ENCODE measurements at regions not wholly inside any gene's neighbourhood (a gene's known extent, or its start where the extent isn't known, plus 50 kb on each side); places are given as distances from the start of the nearest gene placed in this dataset.
A peak's percentile ranks its signal among the peaks of the same experiment; 100 is the strongest.

DNA sequence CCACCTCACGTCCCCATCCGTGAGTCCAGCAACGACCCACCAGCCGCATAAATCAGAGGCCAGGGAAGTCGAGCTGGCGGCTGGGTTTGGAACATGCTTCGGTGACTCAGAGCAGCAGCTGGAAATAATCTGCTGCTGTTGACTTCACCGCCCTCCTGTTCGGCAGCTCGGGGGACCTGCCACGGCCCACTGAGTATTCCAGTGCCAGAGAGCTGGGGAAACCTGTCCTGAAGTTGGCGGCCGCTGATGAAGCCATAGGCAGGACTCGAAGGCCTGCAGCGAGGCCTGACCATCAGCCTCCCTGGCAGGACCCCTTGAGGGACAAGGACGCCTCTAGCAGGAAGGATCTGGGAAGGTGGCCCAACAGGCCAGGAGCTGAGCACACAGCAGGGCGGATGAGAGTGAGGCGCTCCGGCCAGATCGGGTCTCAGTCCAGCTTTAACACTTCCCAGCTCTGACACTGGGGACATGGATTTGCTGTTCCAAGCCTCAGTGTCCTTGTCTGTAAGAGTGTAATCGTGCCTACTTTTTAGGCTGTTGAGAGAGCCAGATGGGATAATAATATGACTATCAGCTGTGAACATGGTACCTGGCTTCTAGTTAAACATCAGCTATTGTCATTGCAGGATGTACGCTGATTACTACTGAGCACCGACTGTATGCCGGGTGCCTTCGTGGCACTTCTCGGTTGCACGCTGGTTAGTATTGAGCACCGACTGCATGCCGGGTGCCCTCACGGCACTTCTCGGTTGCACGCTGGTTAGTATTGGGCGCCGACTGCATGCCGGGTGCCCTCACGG lies 50.4 kb upstream of the CIBAR2 start:
- Histone ChIP-seq H3K27ac (ENCODE audit: low read depth, low read length) (no peak overlapping the region), H3K9me3 (ENCODE audit: control insufficient read depth in 1 of 2, low read length in 2 of 2) (no peaks in the 10 kb centered on the region), H3K4me1 (ENCODE audit: control insufficient read depth in 1 of 2, insufficient read depth in 2 of 2, low read length in 2 of 2) (peaks cover 18 to 37% of the 10 kb centered on the region in 2 donors), H3K27me3 (ENCODE audit: control insufficient read depth in 1 of 2, insufficient read depth in 2 of 2, low read length in 2 of 2) (no peaks in the 10 kb centered on the region), H3K9ac (ENCODE audit: low read depth in 1 of 2, low read length in 2 of 2) (no peak overlapping the region), H3K36me3 (ENCODE audit: control insufficient read depth in 1 of 2, insufficient read depth in 2 of 2, low read length in 2 of 2) (no peaks in the 10 kb centered on the region), H3K4me3 (ENCODE audit: low read depth in 1 of 2, low read length in 2 of 2) (no peak overlapping the region)

DNA sequence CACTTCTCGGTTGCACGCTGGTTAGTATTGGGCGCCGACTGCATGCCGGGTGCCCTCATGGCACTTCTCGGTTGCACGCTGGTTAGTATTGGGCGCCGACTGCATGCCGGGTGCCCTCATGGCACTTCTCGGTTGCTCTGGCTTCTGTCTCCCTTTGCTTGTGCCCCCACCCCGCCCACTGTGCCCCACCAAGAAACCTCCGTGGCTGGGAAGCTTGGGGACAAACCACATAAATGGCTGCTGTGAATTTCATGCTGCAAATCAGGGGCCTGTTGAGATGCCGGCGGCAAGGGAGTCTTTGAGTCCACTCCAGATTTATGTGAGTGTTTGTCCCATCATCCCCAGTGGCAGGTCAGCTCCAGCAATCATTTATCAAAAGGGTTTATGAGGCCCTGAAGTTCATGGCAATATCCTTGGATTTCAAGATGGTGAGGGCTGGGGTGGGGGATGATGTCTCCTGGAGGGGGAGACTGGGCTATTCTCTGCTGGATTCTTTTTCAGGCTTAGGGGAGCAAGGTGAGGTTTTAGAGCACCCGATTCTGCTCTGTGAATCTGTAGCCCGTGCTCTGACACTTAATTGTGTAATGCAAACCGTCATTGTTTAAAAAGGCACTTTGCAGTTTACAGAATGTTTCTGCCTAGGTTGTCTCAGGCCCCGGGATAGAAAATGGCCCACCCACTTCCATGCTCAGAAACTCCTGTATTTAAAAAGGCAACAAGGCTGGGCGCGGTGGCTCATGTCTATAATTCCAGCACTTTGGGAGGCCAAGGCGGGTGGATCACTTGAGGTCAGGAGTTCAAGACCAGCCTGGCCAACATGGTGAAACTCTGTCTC lies 51.2 kb upstream of the CIBAR2 start:
- no peak overlapping the region for H3K4me3 ChIP-seq (ENCODE audit: low read depth in 1 of 2, low read length in 2 of 2)
- no peaks in the 10 kb centered on the region for H3K9me3 ChIP-seq (ENCODE audit: control insufficient read depth in 1 of 2, low read length in 2 of 2)
- peaks cover 18 to 39% of the 10 kb centered on the region in 2 donors for H3K4me1 ChIP-seq (ENCODE audit: control insufficient read depth in 1 of 2, insufficient read depth in 2 of 2, low read length in 2 of 2)
- H3K36me3 ChIP-seq (ENCODE audit: control insufficient read depth in 1 of 2, insufficient read depth in 2 of 2, low read length in 2 of 2), result no peaks in the 10 kb centered on the region
- H3K27me3 ChIP-seq (ENCODE audit: control insufficient read depth in 1 of 2, insufficient read depth in 2 of 2, low read length in 2 of 2), result peaks cover 0 to 3% of the 10 kb centered on the region in 2 donors
- H3K27ac ChIP-seq (ENCODE audit: low read depth, low read length), result no peak overlapping the region
- H3K9ac ChIP-seq (ENCODE audit: low read depth in 1 of 2, low read length in 2 of 2), result no peak overlapping the region

DNA sequence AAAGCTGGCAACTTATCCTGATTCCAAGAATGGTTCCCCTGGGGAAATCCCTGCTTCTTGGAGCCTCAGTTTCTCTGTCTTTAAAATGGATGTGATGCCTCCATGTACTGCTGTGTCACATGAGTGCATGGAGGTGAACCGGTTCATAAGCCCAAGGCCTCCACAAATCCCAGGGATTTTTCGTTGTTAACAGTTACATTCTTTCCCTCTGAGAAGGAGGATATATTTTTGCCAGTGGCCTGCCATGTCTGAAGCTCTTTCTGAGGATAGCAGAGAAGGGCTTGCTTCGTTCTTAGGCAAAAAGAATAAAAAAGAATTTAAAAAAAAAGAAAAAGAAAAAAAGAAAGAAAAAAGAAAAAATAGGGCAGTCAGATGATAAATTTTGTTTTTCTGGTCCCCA lies 52.2 kb upstream of the CIBAR2 start:
- Histone ChIP-seq H3K9me3 (ENCODE audit: control insufficient read depth in 1 of 2, low read length in 2 of 2) (no peaks in the 10 kb centered on the region), H3K4me3 (ENCODE audit: low read depth in 1 of 2, low read length in 2 of 2) (no peak overlapping the region), H3K27ac (ENCODE audit: low read depth, low read length) (no peak overlapping the region), H3K36me3 (ENCODE audit: control insufficient read depth in 1 of 2, insufficient read depth in 2 of 2, low read length in 2 of 2) (no peaks in the 10 kb centered on the region), H3K9ac (ENCODE audit: low read depth in 1 of 2, low read length in 2 of 2) (no peak overlapping the region), H3K4me1 (ENCODE audit: control insufficient read depth in 1 of 2, insufficient read depth in 2 of 2, low read length in 2 of 2) (peaks cover 18 to 35% of the 10 kb centered on the region in 2 donors), H3K27me3 (ENCODE audit: control insufficient read depth in 1 of 2, insufficient read depth in 2 of 2, low read length in 2 of 2) (peaks cover 0 to 4% of the 10 kb centered on the region in 2 donors)

DNA sequence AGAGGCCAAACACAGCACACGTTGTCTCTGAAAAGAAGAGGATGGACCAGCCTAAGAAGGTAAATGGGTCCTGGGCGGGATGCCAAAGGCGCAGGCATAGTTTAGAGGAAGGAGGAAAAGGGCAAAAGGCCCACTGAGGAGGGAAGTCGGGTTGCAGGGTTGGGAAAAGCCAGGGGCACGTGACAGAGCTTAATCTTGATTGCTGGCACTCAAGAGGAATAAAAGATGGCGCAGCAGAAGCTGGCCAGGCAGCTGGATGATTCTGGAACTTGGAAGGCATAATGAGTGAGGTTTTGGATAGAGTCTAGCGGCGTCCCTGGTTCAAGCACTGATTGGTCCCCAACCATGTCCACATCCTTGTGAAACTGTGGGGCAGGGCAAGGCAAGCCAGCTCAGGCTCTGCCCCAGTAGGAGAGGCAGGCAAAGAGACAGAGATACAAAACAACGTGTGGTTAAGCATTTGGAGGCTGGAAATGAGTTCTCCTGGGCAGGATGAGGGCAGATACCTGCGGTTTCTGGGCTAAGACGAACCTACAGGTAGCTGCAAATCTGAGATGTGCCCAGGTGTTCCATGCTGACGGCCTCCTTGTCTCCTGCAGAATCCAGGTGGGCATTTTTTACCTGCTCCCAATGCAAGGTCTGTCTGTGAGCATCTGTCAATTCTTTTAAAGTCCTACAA lies 52.7 kb upstream of the CIBAR2 start:
- Histone ChIP-seq H3K4me1 (ENCODE audit: control insufficient read depth in 1 of 2, insufficient read depth in 2 of 2, low read length in 2 of 2) (peaks cover 18 to 33% of the 10 kb centered on the region in 2 donors), H3K27me3 (ENCODE audit: control insufficient read depth in 1 of 2, insufficient read depth in 2 of 2, low read length in 2 of 2) (peaks cover 0 to 4% of the 10 kb centered on the region in 2 donors), H3K27ac (ENCODE audit: low read depth, low read length) (no peak overlapping the region), H3K9ac (ENCODE audit: low read depth in 1 of 2, low read length in 2 of 2) (no peak overlapping the region), H3K36me3 (ENCODE audit: control insufficient read depth in 1 of 2, insufficient read depth in 2 of 2, low read length in 2 of 2) (no peaks in the 10 kb centered on the region), H3K4me3 (ENCODE audit: low read depth in 1 of 2, low read length in 2 of 2) (no peak overlapping the region), H3K9me3 (ENCODE audit: control insufficient read depth in 1 of 2, low read length in 2 of 2) (no peaks in the 10 kb centered on the region)

DNA sequence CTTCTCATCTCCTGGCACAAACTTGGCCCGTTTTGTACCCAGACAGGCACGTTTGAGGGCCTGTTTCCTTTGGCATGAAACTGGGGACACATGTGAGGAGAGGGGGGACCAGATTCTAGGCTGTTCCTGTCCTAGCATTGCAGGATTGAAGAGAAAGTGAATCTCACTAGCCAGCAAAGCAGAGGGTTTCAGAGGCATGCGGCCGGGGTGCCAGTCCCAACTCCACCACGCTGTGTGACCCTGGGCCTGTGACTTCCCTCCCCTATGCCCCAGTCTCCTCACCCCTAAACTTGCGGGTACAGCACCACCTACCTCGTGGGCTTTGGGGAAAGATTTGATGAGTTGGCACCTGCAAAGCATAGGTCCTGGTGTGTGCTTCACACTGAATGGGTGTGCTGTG lies 53.5 kb upstream of the CIBAR2 start:
- Histone ChIP-seq H3K9ac (ENCODE audit: low read depth in 1 of 2, low read length in 2 of 2) (no peak overlapping the region), H3K4me3 (ENCODE audit: low read depth in 1 of 2, low read length in 2 of 2) (no peak overlapping the region), H3K4me1 (ENCODE audit: control insufficient read depth in 1 of 2, insufficient read depth in 2 of 2, low read length in 2 of 2) (peaks cover 18 to 33% of the 10 kb centered on the region in 2 donors), H3K36me3 (ENCODE audit: control insufficient read depth in 1 of 2, insufficient read depth in 2 of 2, low read length in 2 of 2) (no peaks in the 10 kb centered on the region), H3K27ac (ENCODE audit: low read depth, low read length) (no peak overlapping the region), H3K9me3 (ENCODE audit: control insufficient read depth in 1 of 2, low read length in 2 of 2) (no peaks in the 10 kb centered on the region), H3K27me3 (ENCODE audit: control insufficient read depth in 1 of 2, insufficient read depth in 2 of 2, low read length in 2 of 2) (peaks cover 4 to 7% of the 10 kb centered on the region in 2 donors)

DNA sequence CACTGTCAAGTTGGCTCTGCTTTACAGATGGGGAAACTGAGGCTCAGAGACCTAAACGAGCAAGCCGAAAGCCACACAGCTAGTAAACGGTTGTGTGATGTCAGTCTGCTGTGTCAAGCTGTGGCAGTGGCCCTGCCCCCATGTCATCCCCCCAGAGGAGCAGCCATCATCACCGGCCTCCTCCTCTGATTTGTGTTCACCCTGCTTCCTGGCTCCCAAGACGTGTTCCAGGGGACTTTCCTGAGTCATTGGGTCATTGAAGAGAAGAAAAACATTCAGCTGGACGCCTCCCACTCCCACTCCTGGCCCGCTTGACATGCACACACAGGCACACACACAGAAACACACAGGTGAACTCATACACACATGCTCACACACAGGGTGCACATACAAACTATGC lies 54.0 kb upstream of the CIBAR2 start:
- H3K27me3 ChIP-seq (ENCODE audit: control insufficient read depth in 1 of 2, insufficient read depth in 2 of 2, low read length in 2 of 2), result peaks cover 6 to 12% of the 10 kb centered on the region in 2 donors
- peaks cover 18 to 34% of the 10 kb centered on the region in 2 donors for H3K4me1 ChIP-seq (ENCODE audit: control insufficient read depth in 1 of 2, insufficient read depth in 2 of 2, low read length in 2 of 2)
- H3K9ac ChIP-seq (ENCODE audit: low read depth in 1 of 2, low read length in 2 of 2), result no peak overlapping the region
- no peak overlapping the region for H3K27ac ChIP-seq (ENCODE audit: low read depth, low read length)
- no peaks in the 10 kb centered on the region for H3K9me3 ChIP-seq (ENCODE audit: control insufficient read depth in 1 of 2, low read length in 2 of 2)
- H3K4me3 ChIP-seq (ENCODE audit: low read depth in 1 of 2, low read length in 2 of 2), result no peak overlapping the region
- no peaks in the 10 kb centered on the region for H3K36me3 ChIP-seq (ENCODE audit: control insufficient read depth in 1 of 2, insufficient read depth in 2 of 2, low read length in 2 of 2)

DNA sequence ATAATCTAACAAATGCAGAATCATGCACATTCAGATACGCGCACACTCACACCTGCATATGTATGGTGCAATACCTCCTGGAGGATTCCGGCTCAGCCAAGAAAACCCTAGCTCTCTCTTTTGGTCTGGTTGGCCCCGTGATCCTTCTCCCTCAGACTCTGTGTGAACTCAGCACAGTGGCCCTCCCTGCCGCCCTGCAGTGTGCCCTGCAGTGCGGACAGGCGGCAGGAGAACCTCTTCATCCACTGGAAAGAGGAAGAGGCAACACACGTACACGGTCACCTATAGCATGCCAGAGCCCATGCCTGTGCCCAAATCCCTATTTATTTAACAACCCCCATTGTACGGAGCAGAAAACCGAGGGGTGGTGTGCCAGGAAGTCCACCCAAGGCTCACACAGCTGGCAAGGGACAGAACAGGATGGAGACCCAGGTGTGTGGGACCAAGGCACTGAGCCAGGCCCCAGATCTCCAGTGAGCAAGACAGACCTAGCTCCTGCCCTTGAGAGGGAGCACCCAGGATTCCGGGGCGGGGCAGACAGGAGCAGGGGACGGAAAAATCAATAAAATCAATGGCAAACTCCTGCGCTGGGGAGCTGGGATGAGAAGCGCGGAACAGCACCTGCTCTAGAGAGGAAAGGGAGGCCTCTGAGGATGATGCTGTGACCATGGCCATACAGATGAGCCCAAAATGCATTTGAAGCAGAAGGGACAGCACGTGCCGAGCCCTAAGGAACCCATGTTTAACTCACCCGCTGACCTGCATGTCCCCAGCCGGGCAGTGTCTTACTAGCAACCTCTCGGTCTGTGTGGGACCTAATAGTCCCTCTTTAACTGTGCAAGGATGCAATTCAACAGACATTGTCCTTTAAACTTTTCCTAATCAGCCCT lies 54.7 kb upstream of the CIBAR2 start:
- Histone ChIP-seq H3K36me3 (ENCODE audit: control insufficient read depth in 1 of 2, insufficient read depth in 2 of 2, low read length in 2 of 2) (no peaks in the 10 kb centered on the region), H3K9ac (ENCODE audit: low read depth in 1 of 2, low read length in 2 of 2) (no peak overlapping the region), H3K27me3 (ENCODE audit: control insufficient read depth in 1 of 2, insufficient read depth in 2 of 2, low read length in 2 of 2) (peaks cover 12 to 18% of the 10 kb centered on the region in 2 donors), H3K4me1 (ENCODE audit: control insufficient read depth in 1 of 2, insufficient read depth in 2 of 2, low read length in 2 of 2) (peaks cover 18 to 40% of the 10 kb centered on the region in 2 donors), H3K9me3 (ENCODE audit: control insufficient read depth in 1 of 2, low read length in 2 of 2) (no peaks in the 10 kb centered on the region), H3K27ac (ENCODE audit: low read depth, low read length) (no peak overlapping the region), H3K4me3 (ENCODE audit: low read depth in 1 of 2, low read length in 2 of 2) (peak overlapping the region; percentile 35 to 36)

DNA sequence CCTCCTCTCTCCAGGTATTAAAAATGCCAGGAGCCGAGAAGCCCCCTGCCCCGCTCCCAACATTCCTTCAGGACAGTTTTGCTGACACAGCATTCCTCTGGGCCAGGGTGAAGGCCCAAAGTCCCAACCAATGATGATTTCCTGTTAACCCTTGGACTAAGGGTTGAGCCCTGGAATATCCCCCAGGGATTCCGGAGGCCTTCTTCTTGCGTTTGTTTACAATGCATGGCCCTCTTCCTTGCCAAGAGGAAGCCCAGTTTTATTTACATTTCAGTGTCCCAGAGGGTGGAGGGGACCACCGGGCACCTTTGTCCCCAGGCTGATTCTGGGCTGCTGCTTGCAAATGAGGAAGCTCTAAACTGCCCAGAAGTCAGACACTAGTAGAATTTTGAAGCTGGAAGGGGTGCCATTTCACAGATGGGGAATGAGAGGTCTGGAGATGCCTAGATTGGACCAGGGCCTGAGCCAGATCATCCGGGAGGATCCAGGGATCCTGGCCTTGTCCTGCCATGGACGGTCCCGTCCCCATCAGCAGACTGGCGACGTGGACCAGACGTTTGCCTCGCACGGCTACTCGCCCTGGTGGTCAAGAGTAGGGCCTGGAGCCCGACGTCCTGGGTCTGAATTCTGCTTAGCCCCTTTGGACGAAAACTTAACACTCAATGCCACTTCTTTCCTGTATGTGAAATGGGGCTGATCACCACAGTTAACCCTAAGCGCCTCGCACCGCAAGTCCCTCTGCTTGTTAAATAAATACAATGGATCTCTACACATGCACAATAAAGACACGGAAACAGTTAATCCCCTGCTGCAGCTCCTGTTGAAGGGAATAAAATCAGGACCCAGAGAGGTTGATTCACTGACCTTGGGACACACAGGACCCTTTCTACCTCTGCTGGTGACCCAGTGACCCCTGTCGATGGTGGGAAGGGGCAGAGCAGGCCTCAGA lies 55.6 kb upstream of the CIBAR2 start:
- H3K4me3 ChIP-seq (ENCODE audit: low read depth in 1 of 2, low read length in 2 of 2), result peak overlapping the region; percentile 36 to 38
- peaks cover 25 to 47% of the 10 kb centered on the region in 2 donors for H3K4me1 ChIP-seq (ENCODE audit: control insufficient read depth in 1 of 2, insufficient read depth in 2 of 2, low read length in 2 of 2)
- H3K36me3 ChIP-seq (ENCODE audit: control insufficient read depth in 1 of 2, insufficient read depth in 2 of 2, low read length in 2 of 2), result no peaks in the 10 kb centered on the region
- no peak overlapping the region for H3K27ac ChIP-seq (ENCODE audit: low read depth, low read length)
- H3K9me3 ChIP-seq (ENCODE audit: control insufficient read depth in 1 of 2, low read length in 2 of 2), result no peaks in the 10 kb centered on the region
- peaks cover 15 to 25% of the 10 kb centered on the region in 2 donors for H3K27me3 ChIP-seq (ENCODE audit: control insufficient read depth in 1 of 2, insufficient read depth in 2 of 2, low read length in 2 of 2)
- no peak overlapping the region for H3K9ac ChIP-seq (ENCODE audit: low read depth in 1 of 2, low read length in 2 of 2)

All from duodenal mucosa (tissue), 2 donors.